HG03159 (cell line): ENCODE measurements at regions not wholly inside any gene's neighbourhood (a gene's known extent, or its start where the extent isn't known, plus 50 kb on each side); places are given as distances from the start of the nearest gene placed in this dataset.

Source experiments
- ATAC-seq: cut with Tn5 transposase; IDR thresholded peaks from one replicate; pipeline ENCODE4 v1.9.1; 2021; ENCODE audit warnings: mild to moderate bottlenecking, moderate library complexity; ENCODE audit not compliant: unreplicated experiment

GRCh38 chr22:48661984-48662383 is 1165.7 kb downstream of the BRD1 start:
- no peak for ATAC-seq

GRCh38 chr22:48660790-48661740 is 1166.6 kb downstream of the BRD1 start:
- no peak for ATAC-seq

GRCh38 chr22:48660104-48660789 is 1167.4 kb downstream of the BRD1 start:
- ATAC-seq: no peak

GRCh38 chr22:48659404-48659996 is 1168.2 kb downstream of the BRD1 start:
- no peak for ATAC-seq

GRCh38 chr22:48658871-48659270 is 1168.8 kb downstream of the BRD1 start:
- ATAC-seq: no peak

- ATAC-seq: no peak
These were observed 1169.4 kb downstream of the BRD1 start for GRCh38 chr22:48658246-48658645.

GRCh38 chr22:48654492-48654891 is 1173.2 kb downstream of the BRD1 start:
- ATAC-seq: no peak

GRCh38 chr22:48653929-48654328 is 1173.7 kb downstream of the BRD1 start:
- no peak for ATAC-seq

GRCh38 chr22:48653306-48653705 is 1174.4 kb downstream of the BRD1 start:
- ATAC-seq: no peak

GRCh38 chr22:48652796-48653195 is 1174.9 kb downstream of the BRD1 start:
- ATAC-seq: no peak

GRCh38 chr22:48651981-48652538 is 1175.6 kb downstream of the BRD1 start:
- no peak for ATAC-seq

GRCh38 chr22:48651036-48651890 is 1176.4 kb downstream of the BRD1 start:
- ATAC-seq: no peak

GRCh38 chr22:48650323-48651035 is 1177.2 kb downstream of the BRD1 start:
- no peak for ATAC-seq

- no peak for ATAC-seq
These were observed 1178.2 kb downstream of the BRD1 start for GRCh38 chr22:48649466-48649865.

- ATAC-seq: no peak
These were observed 1178.6 kb downstream of the BRD1 start for GRCh38 chr22:48649031-48649430.

- no peak for ATAC-seq
These were observed 1179.8 kb downstream of the BRD1 start for GRCh38 chr22:48647606-48648515.

- ATAC-seq: no peak
These were observed 1180.6 kb downstream of the BRD1 start for GRCh38 chr22:48647051-48647450.

GRCh38 chr22:48646216-48646925 is 1181.3 kb downstream of the BRD1 start:
- no peak for ATAC-seq
